ENCODE measurements at regions not wholly inside any gene's neighbourhood (a gene's known extent, or its start where the extent isn't known, plus 50 kb on each side); places are given as distances from the start of the nearest gene placed in this dataset.

DNA sequence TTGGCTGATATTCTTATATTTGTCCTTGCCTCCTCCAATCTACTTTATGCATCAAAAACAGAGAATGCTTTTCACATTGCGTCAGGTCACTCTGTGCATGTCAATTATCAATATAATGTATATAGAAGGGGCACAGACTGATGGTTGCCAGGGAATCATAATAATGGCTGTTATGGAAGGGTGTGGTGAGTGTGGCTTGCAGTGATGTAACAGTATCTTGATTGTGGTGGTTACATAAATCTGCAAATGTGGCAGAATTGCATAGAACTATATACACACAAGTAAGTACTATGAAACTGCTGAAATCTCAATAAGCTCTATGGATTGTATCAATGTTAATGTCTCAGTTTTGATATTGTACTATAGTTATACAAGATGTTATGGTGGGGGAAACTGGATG, 228.6 kb downstream of the TJP1 start:
- TF ChIP-seq, protein P1, sequence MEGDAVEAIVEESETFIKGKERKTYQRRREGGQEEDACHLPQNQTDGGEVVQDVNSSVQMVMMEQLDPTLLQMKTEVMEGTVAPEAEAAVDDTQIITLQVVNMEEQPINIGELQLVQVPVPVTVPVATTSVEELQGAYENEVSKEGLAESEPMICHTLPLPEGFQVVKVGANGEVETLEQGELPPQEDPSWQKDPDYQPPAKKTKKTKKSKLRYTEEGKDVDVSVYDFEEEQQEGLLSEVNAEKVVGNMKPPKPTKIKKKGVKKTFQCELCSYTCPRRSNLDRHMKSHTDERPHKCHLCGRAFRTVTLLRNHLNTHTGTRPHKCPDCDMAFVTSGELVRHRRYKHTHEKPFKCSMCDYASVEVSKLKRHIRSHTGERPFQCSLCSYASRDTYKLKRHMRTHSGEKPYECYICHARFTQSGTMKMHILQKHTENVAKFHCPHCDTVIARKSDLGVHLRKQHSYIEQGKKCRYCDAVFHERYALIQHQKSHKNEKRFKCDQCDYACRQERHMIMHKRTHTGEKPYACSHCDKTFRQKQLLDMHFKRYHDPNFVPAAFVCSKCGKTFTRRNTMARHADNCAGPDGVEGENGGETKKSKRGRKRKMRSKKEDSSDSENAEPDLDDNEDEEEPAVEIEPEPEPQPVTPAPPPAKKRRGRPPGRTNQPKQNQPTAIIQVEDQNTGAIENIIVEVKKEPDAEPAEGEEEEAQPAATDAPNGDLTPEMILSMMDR (IDR thresholded peaks at IDR 0.05) = no peak
- no peak for TF ChIP-seq POLR2AphosphoS5 (IDR thresholded peaks at IDR 0.05; ENCODE audit: insufficient read depth in 1 of 2, low read depth in 1 of 2)

Measured in vagina (tissue), 2 donors.